HG02970 (cell line): ENCODE measurements at regions not wholly inside any gene's neighbourhood (a gene's known extent, or its start where the extent isn't known, plus 50 kb on each side); places are given as distances from the start of the nearest gene placed in this dataset.

Experiments
- ATAC-seq: cut with Tn5 transposase; IDR thresholded peaks from one replicate; pipeline ENCODE4 v1.9.1; 2021; ENCODE audit warnings: mild to moderate bottlenecking, moderate library complexity, moderate number of reproducible peaks; ENCODE audit not compliant: unreplicated experiment, low FRiP score

GRCh38 chr4:188197566-188197965, 58.3 kb downstream of the TRIML1 start:
- ATAC-seq: no peak

- no peak for ATAC-seq
Measured at GRCh38 chr4:188198982-188199792, 59.9 kb downstream of the TRIML1 start.

- no peak for ATAC-seq
Measured at GRCh38 chr4:188201851-188202250, 62.6 kb downstream of the TRIML1 start.

- no peak for ATAC-seq
Measured at GRCh38 chr4:188206783-188207182, 67.5 kb downstream of the TRIML1 start.

GRCh38 chr4:188214861-188215260, 75.6 kb downstream of the TRIML1 start:
- no peak for ATAC-seq

GRCh38 chr4:188218392-188218791, 79.2 kb downstream of the TRIML1 start:
- ATAC-seq: no peak

GRCh38 chr4:188220006-188220405, 80.8 kb downstream of the TRIML1 start:
- ATAC-seq: no peak

- no peak for ATAC-seq
Measured at GRCh38 chr4:188221090-188221489, 81.8 kb downstream of the TRIML1 start.

- no peak for ATAC-seq
Measured at GRCh38 chr4:188228279-188228678, 89.0 kb downstream of the TRIML1 start.

GRCh38 chr4:188232428-188232827, 93.2 kb downstream of the TRIML1 start:
- no peak for ATAC-seq

GRCh38 chr4:188242041-188242440, 102.8 kb downstream of the TRIML1 start:
- no peak for ATAC-seq

- no peak for ATAC-seq
Measured at GRCh38 chr4:188245651-188246050, 106.4 kb downstream of the TRIML1 start.

- ATAC-seq: no peak
Measured at GRCh38 chr4:188246488-188246887, 107.2 kb downstream of the TRIML1 start.

- ATAC-seq: no peak
Measured at GRCh38 chr4:188254211-188254610, 115.0 kb downstream of the TRIML1 start.

GRCh38 chr4:188262464-188262863, 123.2 kb downstream of the TRIML1 start:
- ATAC-seq: no peak

- ATAC-seq: no peak
Measured at GRCh38 chr4:188263321-188263720, 124.1 kb downstream of the TRIML1 start.

- no peak for ATAC-seq
Measured at GRCh38 chr4:188266386-188266785, 127.1 kb downstream of the TRIML1 start.

- no peak for ATAC-seq
Measured at GRCh38 chr4:188268131-188268908, 129.1 kb downstream of the TRIML1 start.

- no peak for ATAC-seq
Measured at GRCh38 chr4:188270273-188271069, 131.2 kb downstream of the TRIML1 start.

- ATAC-seq: no peak
Measured at GRCh38 chr4:188275686-188276085, 136.4 kb downstream of the TRIML1 start.

- ATAC-seq: no peak
Measured at GRCh38 chr4:188279184-188279583, 139.9 kb downstream of the TRIML1 start.
